K562 (cell line): ENCODE measurements at regions not wholly inside any gene's neighbourhood (a gene's known extent, or its start where the extent isn't known, plus 50 kb on each side); places are given as distances from the start of the nearest gene placed in this dataset.

Experiments
- ATAC-seq: fragments of 200-7000 bp; cut with Tn5 transposase; 3 replicates; pipeline ENCODE4 v1.9.1; 2020; ENCODE audit warnings: moderate library complexity
- BruUV-seq: library from RNA; stranded (reverse); fragments of 400-500 nt; replicated peaks from 2 replicates; lab custom pipeline; 2021; lab: Mats Ljungman, UMichigan
- CTCF ChIA-PET: fragments of 300-600 bp; formaldehyde crosslinking; extraction: SDS; loops from one replicate; lab custom pipeline; 2021; ENCODE audit warnings: low intra/inter-chr PET ratio; lab: Yijun Ruan, JAX
- POLR2A ChIA-PET: fragments of 300-600, 350-650 bp; sonication (Branson Sonifier 250); formaldehyde crosslinking; extraction: SDS; loops from one replicate; lab custom pipeline; 2021; ENCODE audit warnings: antibody characterized with exemption, inconsistent platforms; lab: Yijun Ruan, JAX
- DNase-seq, 4 experiments: peaks; one replicate each; pipeline versions ENCODE4 v3.0.0 to v3.0.0-alpha.2; 2011 to 2018; ENCODE audit warnings: low spot score in 3 of 4, mixed read lengths in 3 of 4; ENCODE audit errors: extremely low read depth in 1 of 4
- FAIRE-seq: peaks from 2 replicates; lab custom pipeline; 2011; peaks lifted over from hg19 to GRCh38; lab: Jason Lieb, UNC
- H2AFZ ChIP-seq: 2 replicates; pipeline ENCODE4 v1.6.0; 2011; ENCODE audit warnings: low read depth, low read length, control low read depth, inconsistent platforms
- H3K27ac ChIP-seq: fragments of 200-600 bp; 3 replicates; pipeline ENCODE4 v1.8.0; 2011; ENCODE audit warnings: low read depth, mild to moderate bottlenecking, control low read depth, inconsistent platforms, low read length, moderate library complexity, mixed read lengths; ENCODE audit errors: extremely low read depth
- H3K27me3 ChIP-seq, 2 experiments: fragments of 300-600 bp in 1 of 2; 2 replicates in 1 of 2; 3 replicates in 1 of 2; pipeline versions ENCODE4 v1.6.0 to v1.8.0; 2011; ENCODE audit warnings: inconsistent platforms in 2 of 2, low read length in 2 of 2, mild to moderate bottlenecking in 1 of 2, mixed read lengths in 1 of 2, moderate library complexity in 1 of 2; ENCODE audit not compliant: control insufficient read depth in 2 of 2, insufficient read depth in 2 of 2
- H3K36me3 ChIP-seq: fragments of 300-600 bp; 3 replicates; pipeline ENCODE4 v1.8.0; 2011; ENCODE audit warnings: mild to moderate bottlenecking, low read length, inconsistent platforms; ENCODE audit not compliant: control insufficient read depth, insufficient read depth
- H3K4me1 ChIP-seq, 2 experiments: fragments of 200-600 bp in 1 of 2; replicated peaks in 1 of 2; 2 replicates in 1 of 2; 3 replicates in 1 of 2; pipeline versions ENCODE4 v1.5.1 to v1.8.0; 2011; ENCODE audit warnings: inconsistent platforms in 2 of 2, low read length in 2 of 2, mild to moderate bottlenecking in 1 of 2, mixed read lengths in 1 of 2, moderate library complexity in 1 of 2; ENCODE audit not compliant: control insufficient read depth in 2 of 2, insufficient read depth in 2 of 2
- H3K4me2 ChIP-seq: 2 replicates; pipeline ENCODE4 v1.6.1; 2011; ENCODE audit warnings: low read length, control low read depth, inconsistent platforms, mixed read lengths; ENCODE audit not compliant: insufficient read depth
- H3K4me3 ChIP-seq: fragments of 200-600 bp; sonication (generic), shearing (Covaris generic); 2 replicates; pipeline ENCODE4 v1.5.1; 2016; ENCODE audit warnings: control low read depth, inconsistent platforms
- H3K79me2 ChIP-seq: fragments of 200-600 bp; 3 replicates; pipeline ENCODE4 v1.8.0; 2011; ENCODE audit warnings: low read length, inconsistent platforms; ENCODE audit not compliant: control insufficient read depth, insufficient read depth
- H3K9ac ChIP-seq, 2 experiments: 2 replicates each; pipeline versions ENCODE4 v1.6.0 to v1.6.1; 2011; ENCODE audit warnings: low read depth in 2 of 2, low read length in 2 of 2, control low read depth in 1 of 2, inconsistent platforms in 1 of 2, mild to moderate bottlenecking in 1 of 2, mixed read lengths in 1 of 2; ENCODE audit not compliant: insufficient read depth in 1 of 2
- H3K9me1 ChIP-seq: one replicate; pipeline ENCODE4 v1.6.0; 2011; ENCODE audit warnings: inconsistent platforms, mild to moderate bottlenecking, low read length, moderate library complexity; ENCODE audit not compliant: control insufficient read depth, insufficient read depth
- H3K9me3 ChIP-seq: replicated peaks from 2 replicates; pipeline ENCODE4 v1.5.1; 2011; ENCODE audit warnings: low read depth, low read length, inconsistent platforms; ENCODE audit not compliant: control insufficient read depth, insufficient read depth
- H4K20me1 ChIP-seq: replicated peaks from 2 replicates; pipeline ENCODE4 v1.6.1; 2011; ENCODE audit warnings: low read length, inconsistent platforms, mixed read lengths; ENCODE audit not compliant: control insufficient read depth, insufficient read depth
- NCOR1 ChIP-seq: fragments of 450-650 bp; IDR thresholded peaks from 2 replicates; pipeline ENCODE4 v1.6.1; 2016; ENCODE audit warnings: mild to moderate bottlenecking, moderate library complexity
- NFIC ChIP-seq: fragments of 450-650 bp; IDR thresholded peaks from 2 replicates; pipeline ENCODE4 v1.6.1; 2017; ENCODE audit warnings: mild to moderate bottlenecking, inconsistent platforms
- RHOXF2B ChIP-seq: fragments of 250-450 bp; sonication (Bioruptor Pico); conservative IDR thresholded peaks from 2 replicates; pipeline ENCODE4 v1.5.1; 2021
- TAL1 ChIP-seq: fragments of 450-650 bp; IDR thresholded peaks from 2 replicates; pipeline ENCODE4 v1.6.1; 2016; ENCODE audit warnings: mild to moderate bottlenecking
- WGBS: fragments of 100-300 bp; shearing (Covaris generic); methylation state at CpG from one replicate; pipeline ENCODE4 v1.1.6; 2016; ENCODE audit warnings: low coverage, mixed read lengths; ENCODE audit not compliant: insufficient coverage; ENCODE audit errors: missing lambda C conversion rate; 5-methylcytosine and 5-hydroxymethylcytosine counted together
- in situ Hi-C: fragments of 300-500 bp; cut with MboI; formaldehyde crosslinking; loops from 4 replicates; pipeline ENCODE4 v1.15.0; 2018; ENCODE audit warnings: inconsistent platforms, mixed read lengths
- intact Hi-C: fragments of 100-400 bp; cut with micrococcal nuclease; formaldehyde crosslinking; loops from 2 replicates; pipeline ENCODE4 v1.14.2; 2022
- TF ChIP-seq, protein P1 (sequence below): fragments of 450-650 bp; IDR thresholded peaks from 2 replicates; pipeline ENCODE4 v1.7.1; 2018; ENCODE audit warnings: mild to moderate bottlenecking, low read depth; ENCODE audit not compliant: partially characterized antibody
- TF ChIP-seq, protein P2 (sequence below): fragments of 250-450 bp; sonication (Bioruptor Pico); IDR thresholded peaks from 2 replicates; pipeline ENCODE4 v1.5.0; 2021; ENCODE audit warnings: mild to moderate bottlenecking, moderate library complexity
- TF ChIP-seq, protein P3 (sequence below): fragments of 450-650 bp; formaldehyde crosslinking; IDR thresholded peaks from 2 replicates; pipeline ENCODE4 v1.4.0; 2020; ENCODE audit warnings: mild to moderate bottlenecking

DNA sequence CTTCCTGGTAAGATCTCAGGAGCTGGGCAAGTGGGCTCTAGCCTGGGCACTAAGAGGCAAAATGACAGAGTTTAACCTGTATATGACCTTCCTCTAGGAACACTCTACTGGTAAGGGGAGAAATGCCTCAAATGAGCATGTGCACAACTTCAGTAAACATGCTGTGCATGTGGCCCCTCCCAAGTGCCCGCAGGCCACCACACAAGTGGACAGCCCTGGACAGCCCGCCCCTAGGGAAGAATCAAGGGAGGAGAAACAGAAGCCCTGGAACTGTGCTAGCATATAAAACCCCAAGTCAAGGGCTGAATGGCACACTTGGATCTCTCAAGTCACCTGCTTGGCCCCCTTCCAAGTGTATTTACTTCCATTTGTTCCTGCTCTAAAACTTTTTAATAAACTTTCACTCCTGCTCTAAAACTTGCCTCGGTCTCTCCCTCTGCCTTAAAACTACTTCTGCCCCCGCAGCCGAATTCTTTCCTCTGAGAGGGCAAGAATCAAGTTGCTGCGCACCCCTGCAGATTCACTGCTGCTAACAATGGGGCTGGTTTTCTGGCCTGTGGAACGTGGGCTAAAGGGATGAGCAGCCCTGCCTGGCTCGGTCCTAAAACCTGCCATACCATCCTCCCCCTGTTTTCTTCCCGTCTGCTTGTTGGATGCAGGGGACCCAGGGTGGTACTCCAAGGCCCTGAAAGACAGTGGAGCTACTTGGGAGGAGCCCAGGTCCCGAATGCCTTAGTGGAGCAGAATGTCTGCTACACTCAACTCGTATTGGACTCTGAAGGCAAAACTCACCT, 93.5 kb downstream of the IER5 start:
- in situ Hi-C loops = no loop called here
- H3K79me2 ChIP-seq = no peaks in the 10 kb centered on the region
- H3K9me3 ChIP-seq = no peaks in the 10 kb centered on the region
- H3K4me2 ChIP-seq = no peak overlapping the region
- DNase-seq (no peak), FAIRE-seq (no peak), ATAC-seq (peak; percentile 16; the same call in 1 of the 3 replicates)
- no peak overlapping the region for H2AFZ ChIP-seq
- H4K20me1 ChIP-seq = no peaks in the 10 kb centered on the region; the same call in 1 of the 2 replicates
- H3K27ac ChIP-seq = no peak overlapping the region
- no TSS peak for BruUV-seq
- no peaks in the 10 kb centered on the region for H3K9me1 ChIP-seq
- H3K4me3 ChIP-seq = no peak overlapping the region
- intact Hi-C loops = no loop called here
- peak; percentile 38 for TF ChIP-seq NFIC
- no peak for TF ChIP-seq NCOR1
- CTCF ChIA-PET = interaction anchor here (0.6 kb wide), 1 partner anchor 249 kb away, joined by 3 read pairs; no protein-coding TSS in a partner anchor
- H3K9ac ChIP-seq = no peak overlapping the region
- H3K4me1 ChIP-seq = peaks cover 0 to 12% of the 10 kb centered on the region in 2 experiments; a peak in 1 of 5 replicates
- H3K27me3 ChIP-seq = peaks cover 43 to 60% of the 10 kb centered on the region in 2 experiments
- POLR2A ChIA-PET = no interaction called here
- no peaks in the 10 kb centered on the region for H3K36me3 ChIP-seq
- 9% methylated on average over 10 of the region's 11 CpGs for WGBS

DNA sequence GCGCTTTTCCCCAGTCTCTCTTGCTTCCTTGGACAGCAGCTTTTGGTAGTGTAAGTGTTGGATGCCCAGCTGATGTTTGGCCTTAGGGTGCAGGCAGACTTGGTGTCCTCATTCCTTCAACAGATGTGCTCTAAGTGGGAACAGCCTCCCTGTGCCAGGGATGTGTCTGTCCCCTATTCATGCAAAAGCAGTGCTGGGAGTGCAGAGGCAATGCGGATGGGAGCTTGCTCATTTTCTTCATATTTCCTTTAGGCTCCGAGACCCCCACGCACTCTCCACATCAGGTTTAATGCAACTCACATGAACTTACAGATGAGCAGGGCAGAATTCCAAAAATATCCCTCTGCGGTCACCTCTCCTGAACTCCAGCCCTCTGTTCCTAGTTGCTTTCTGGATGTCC, 96.1 kb downstream of the IER5 start:
- WGBS = 5% methylated on average over 5 of the region's 5 CpGs
- H3K79me2 ChIP-seq = no peaks in the 10 kb centered on the region
- peaks cover 4% of the 10 kb centered on the region; the same call in 1 of the 2 replicates for H4K20me1 ChIP-seq
- no peak overlapping the region for H3K4me3 ChIP-seq
- no peak overlapping the region for H3K4me2 ChIP-seq
- ChIA-PET POLR2A (interaction anchor here (0.6 kb wide), 2 partner anchors 49 to 299 kb away, joined by 3 read pairs; no protein-coding TSS in a partner anchor), CTCF (no interaction called here)
- no peak overlapping the region for H3K9ac ChIP-seq
- no peak for FAIRE-seq
- in situ Hi-C loops = loop anchor here (5.0 kb wide), 1 partner anchor 238 kb away; no protein-coding TSS in a partner anchor
- H3K27me3 ChIP-seq = peaks cover 32 to 56% of the 10 kb centered on the region in 2 experiments
- BruUV-seq = no TSS peak
- no peak overlapping the region for H3K27ac ChIP-seq
- no peaks in the 10 kb centered on the region for H3K9me3 ChIP-seq
- H3K4me1 ChIP-seq = peaks cover 2 to 6% of the 10 kb centered on the region in 2 experiments; a peak in 2 of 5 replicates
- H3K36me3 ChIP-seq = no peaks in the 10 kb centered on the region
- no peak for DNase-seq
- intact Hi-C loops = no loop called here
- peaks cover 2% of the 10 kb centered on the region for H3K9me1 ChIP-seq
- no peak overlapping the region for H2AFZ ChIP-seq
- no peak for ATAC-seq
- TF ChIP-seq RHOXF2B (CRISPR knock-in tag) = no peak
- TF ChIP-seq, protein P1, sequence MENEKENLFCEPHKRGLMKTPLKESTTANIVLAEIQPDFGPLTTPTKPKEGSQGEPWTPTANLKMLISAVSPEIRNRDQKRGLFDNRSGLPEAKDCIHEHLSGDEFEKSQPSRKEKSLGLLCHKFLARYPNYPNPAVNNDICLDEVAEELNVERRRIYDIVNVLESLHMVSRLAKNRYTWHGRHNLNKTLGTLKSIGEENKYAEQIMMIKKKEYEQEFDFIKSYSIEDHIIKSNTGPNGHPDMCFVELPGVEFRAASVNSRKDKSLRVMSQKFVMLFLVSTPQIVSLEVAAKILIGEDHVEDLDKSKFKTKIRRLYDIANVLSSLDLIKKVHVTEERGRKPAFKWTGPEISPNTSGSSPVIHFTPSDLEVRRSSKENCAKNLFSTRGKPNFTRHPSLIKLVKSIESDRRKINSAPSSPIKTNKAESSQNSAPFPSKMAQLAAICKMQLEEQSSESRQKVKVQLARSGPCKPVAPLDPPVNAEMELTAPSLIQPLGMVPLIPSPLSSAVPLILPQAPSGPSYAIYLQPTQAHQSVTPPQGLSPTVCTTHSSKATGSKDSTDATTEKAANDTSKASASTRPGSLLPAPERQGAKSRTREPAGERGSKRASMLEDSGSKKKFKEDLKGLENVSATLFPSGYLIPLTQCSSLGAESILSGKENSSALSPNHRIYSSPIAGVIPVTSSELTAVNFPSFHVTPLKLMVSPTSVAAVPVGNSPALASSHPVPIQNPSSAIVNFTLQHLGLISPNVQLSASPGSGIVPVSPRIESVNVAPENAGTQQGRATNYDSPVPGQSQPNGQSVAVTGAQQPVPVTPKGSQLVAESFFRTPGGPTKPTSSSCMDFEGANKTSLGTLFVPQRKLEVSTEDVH = no peak
- TF ChIP-seq, protein P2, sequence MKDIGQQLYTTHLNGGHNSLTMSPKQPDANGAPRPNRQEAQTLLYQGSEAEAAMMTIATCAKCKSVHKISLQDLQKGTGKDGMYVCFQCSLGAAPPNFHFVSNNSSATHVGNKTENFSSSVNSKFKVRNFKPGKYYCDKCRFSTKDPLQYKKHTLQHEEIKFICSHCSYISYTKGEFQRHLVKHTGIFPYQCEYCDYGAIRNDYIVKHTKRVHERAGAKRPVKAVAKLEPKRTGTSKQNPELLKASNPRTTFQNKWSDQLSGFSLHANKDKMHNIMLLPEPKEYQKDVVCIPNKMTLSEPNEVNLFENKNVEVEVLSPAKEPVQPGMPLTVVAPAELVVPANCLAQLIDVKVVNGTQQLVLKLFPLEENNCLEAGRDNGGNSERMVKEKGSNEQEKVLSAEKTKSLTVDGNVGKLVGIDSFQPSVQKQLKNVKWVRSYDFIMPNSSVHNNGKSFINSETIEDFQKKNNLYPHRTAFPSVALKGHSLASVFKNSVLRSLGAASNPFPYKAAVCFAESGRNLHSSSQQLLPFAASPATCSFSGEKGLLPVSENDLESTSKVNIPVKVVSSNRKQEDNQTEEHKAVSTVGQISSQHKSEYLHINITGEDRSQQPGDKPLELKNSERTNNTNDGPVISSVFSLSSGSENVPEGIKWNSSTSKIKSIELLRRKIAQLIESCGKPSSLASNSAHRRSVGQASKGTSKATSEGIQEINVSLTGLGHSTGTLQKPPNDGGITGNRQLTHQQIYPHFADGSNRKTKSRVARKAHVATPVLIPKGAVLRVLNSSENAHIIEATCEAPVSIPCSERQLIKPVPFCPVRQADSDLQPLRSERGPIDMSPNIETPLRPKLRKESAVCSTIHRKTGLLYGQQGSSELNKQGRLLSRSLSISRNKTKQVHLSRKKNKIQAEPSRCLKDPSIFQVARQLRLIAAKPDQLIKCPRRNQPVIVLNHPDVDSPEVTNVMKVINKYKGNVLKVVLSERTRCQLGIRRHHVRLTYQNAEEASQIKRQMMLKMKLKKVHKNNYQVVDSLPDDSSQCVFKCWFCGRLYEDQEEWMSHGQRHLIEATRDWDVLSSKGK = no peak
- TF ChIP-seq TAL1 = no peak
- TF ChIP-seq, protein P3, sequence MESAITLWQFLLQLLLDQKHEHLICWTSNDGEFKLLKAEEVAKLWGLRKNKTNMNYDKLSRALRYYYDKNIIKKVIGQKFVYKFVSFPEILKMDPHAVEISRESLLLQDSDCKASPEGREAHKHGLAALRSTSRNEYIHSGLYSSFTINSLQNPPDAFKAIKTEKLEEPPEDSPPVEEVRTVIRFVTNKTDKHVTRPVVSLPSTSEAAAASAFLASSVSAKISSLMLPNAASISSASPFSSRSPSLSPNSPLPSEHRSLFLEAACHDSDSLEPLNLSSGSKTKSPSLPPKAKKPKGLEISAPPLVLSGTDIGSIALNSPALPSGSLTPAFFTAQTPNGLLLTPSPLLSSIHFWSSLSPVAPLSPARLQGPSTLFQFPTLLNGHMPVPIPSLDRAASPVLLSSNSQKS (CRISPR knock-in tag) = no peak
